CD8-positive, alpha-beta memory T cell (primary cell): ENCODE measurements at regions not wholly inside any gene's neighbourhood (a gene's known extent, or its start where the extent isn't known, plus 50 kb on each side); places are given as distances from the start of the nearest gene placed in this dataset.

ENCODE experiments used
- CTCF ChIA-PET: fragments of 350-600 bp; sonication (Branson Sonifier 250); formaldehyde crosslinking; loops from one replicate; lab custom pipeline; 2021; ENCODE audit warnings: antibody characterized with exemption; lab: Charles Lee
- POLR2A ChIA-PET: fragments of 350-600 bp; sonication (Branson Sonifier 250); formaldehyde crosslinking; loops from one replicate; lab custom pipeline; 2021; ENCODE audit warnings: antibody characterized with exemption; lab: Charles Lee
- DNase-seq, 5 donors: peaks; one replicate each; pipeline versions ENCODE4 v3.0.0 to v3.0.0-alpha.2; 2020 to 2022; ENCODE audit warnings: mixed read lengths in 1 of 5
- H3K27ac ChIP-seq: one replicate; pipeline ENCODE4 v1.7.0; 2013; ENCODE audit warnings: low read depth, mild to moderate bottlenecking, low read length, moderate library complexity
- H3K27me3 ChIP-seq: 2 replicates; pipeline ENCODE4 v1.7.0; 2013; ENCODE audit warnings: low read length, mild to moderate bottlenecking; ENCODE audit not compliant: insufficient read depth, poor library complexity, severe bottlenecking
- H3K36me3 ChIP-seq: 2 replicates; pipeline ENCODE4 v1.7.0; 2013; ENCODE audit warnings: mild to moderate bottlenecking, low read length, moderate library complexity; ENCODE audit not compliant: insufficient read depth
- H3K4me1 ChIP-seq: 2 replicates; pipeline ENCODE4 v1.7.0; 2013; ENCODE audit warnings: mild to moderate bottlenecking, low read length, moderate library complexity; ENCODE audit not compliant: insufficient read depth
- H3K4me3 ChIP-seq: 2 replicates; pipeline ENCODE4 v1.7.0; 2013; ENCODE audit warnings: mild to moderate bottlenecking, low read length
- H3K9me3 ChIP-seq: 2 replicates; pipeline ENCODE4 v1.7.0; 2013; ENCODE audit warnings: mild to moderate bottlenecking, low read length
- H3K27ac Mint-ChIP-seq, 8 donors: one replicate each; pipeline ENCODE4 v1.8.0; 2020 to 2021; ENCODE audit warnings: mixed read lengths in 8 of 8, mild to moderate bottlenecking in 6 of 8, inconsistent platforms in 3 of 8, moderate library complexity in 3 of 8
- H3K27me3 Mint-ChIP-seq, 2 donors: one replicate each; pipeline ENCODE4 v1.8.0; 2020 to 2021; ENCODE audit warnings: mixed read lengths in 2 of 2, mild to moderate bottlenecking in 1 of 2, moderate library complexity in 1 of 2
- H3K36me3 Mint-ChIP-seq, 3 donors: one replicate each; pipeline ENCODE4 v1.8.0; 2020 to 2021; ENCODE audit warnings: mixed read lengths in 3 of 3, inconsistent platforms in 1 of 3, mild to moderate bottlenecking in 1 of 3
- H3K4me1 Mint-ChIP-seq, 3 donors: one replicate each; pipeline ENCODE4 v1.8.0; 2020 to 2021; ENCODE audit warnings: mixed read lengths in 3 of 3, inconsistent platforms in 1 of 3, mild to moderate bottlenecking in 1 of 3
- H3K4me3 Mint-ChIP-seq, 7 donors: one replicate each; pipeline ENCODE4 v1.8.0; 2020 to 2021; ENCODE audit warnings: mixed read lengths in 7 of 7, mild to moderate bottlenecking in 6 of 7, moderate library complexity in 4 of 7, inconsistent platforms in 2 of 7
- H3K9me3 Mint-ChIP-seq, 5 donors: one replicate each; pipeline ENCODE4 v1.8.0; 2020 to 2022; ENCODE audit warnings: mixed read lengths in 5 of 5, mild to moderate bottlenecking in 3 of 5, moderate library complexity in 2 of 5, inconsistent platforms in 1 of 5

- Mint-ChIP-seq H3K4me1 (peaks cover 3 to 6% (median 4%) of the 10 kb centered on the region in 3 donors), H3K27me3 (peaks cover 7 to 10% of the 10 kb centered on the region in 2 donors), H3K9me3 (no peaks in the 10 kb centered on the region), H3K27ac (no peak overlapping the region), H3K4me3 (no peak overlapping the region), H3K36me3 (no peaks in the 10 kb centered on the region)
- Histone ChIP-seq H3K27ac (peak overlapping the region; percentile 24), H3K4me3 (no peak overlapping the region), H3K9me3 (no peaks in the 10 kb centered on the region), H3K27me3 (no peaks in the 10 kb centered on the region), H3K36me3 (no peaks in the 10 kb centered on the region), H3K4me1 (no peaks in the 10 kb centered on the region)
- DNase-seq: no peak
- POLR2A ChIA-PET: no interaction called here
- CTCF ChIA-PET: interaction anchor here (0.6 to 15.4 kb wide), 8 partner anchors 18 to 262 kb away, joined by 3 to 211 read pairs (median 5); no protein-coding TSS in a partner anchor
Observed at GRCh38 chrX:110408949-110409588, 50.4 kb downstream of the RTL9 start.

GRCh38 chrX:110409925-110410324 lies 51.3 kb downstream of the RTL9 start:
- no peaks in the 10 kb centered on the region for H3K9me3 ChIP-seq
- H3K4me3 ChIP-seq: no peak overlapping the region
- ChIA-PET POLR2A (no interaction called here), CTCF (interaction anchor here (1.3 to 15.4 kb wide), 4 partner anchors 239 to 263 kb away, joined by 4 to 211 read pairs (median 16); no protein-coding TSS in a partner anchor)
- Mint-ChIP-seq H3K27me3 (peaks cover 7 to 10% of the 10 kb centered on the region in 2 donors), H3K36me3 (no peaks in the 10 kb centered on the region), H3K4me3 (no peak overlapping the region), H3K27ac (no peak overlapping the region), H3K4me1 (peaks cover 3 to 6% (median 4%) of the 10 kb centered on the region in 3 donors), H3K9me3 (no peaks in the 10 kb centered on the region)
- no peaks in the 10 kb centered on the region for H3K36me3 ChIP-seq
- DNase-seq: no peak
- no peaks in the 10 kb centered on the region for H3K4me1 ChIP-seq
- H3K27me3 ChIP-seq: no peaks in the 10 kb centered on the region
- H3K27ac ChIP-seq: no peak overlapping the region

DNA sequence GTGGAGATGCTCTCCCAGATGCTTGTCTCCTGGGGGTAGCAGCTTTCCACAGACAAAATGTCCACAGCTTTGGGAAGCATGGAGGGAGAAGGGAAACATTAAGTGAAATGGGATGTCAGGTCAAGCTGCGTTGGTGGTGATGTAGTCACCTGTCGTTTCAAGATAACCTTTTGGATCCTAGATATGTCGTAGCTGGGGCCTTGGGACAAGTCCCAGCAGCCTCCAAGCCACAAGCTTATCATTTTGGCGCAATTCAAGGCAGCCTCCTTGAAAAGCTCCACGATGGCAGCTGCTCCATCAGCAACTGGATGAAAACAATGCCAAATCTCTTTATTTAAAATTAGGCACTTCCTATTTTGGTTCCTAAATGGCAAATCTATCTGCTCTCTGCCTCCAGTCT lies 52.0 kb downstream of the RTL9 start:
- H3K27ac ChIP-seq: no peak overlapping the region
- H3K36me3 ChIP-seq: no peaks in the 10 kb centered on the region
- no peaks in the 10 kb centered on the region for H3K9me3 Mint-ChIP-seq
- H3K4me1 Mint-ChIP-seq: peaks cover 3 to 6% (median 4%) of the 10 kb centered on the region in 3 donors
- H3K4me1 ChIP-seq: no peaks in the 10 kb centered on the region
- no peak overlapping the region for H3K27ac Mint-ChIP-seq
- no peaks in the 10 kb centered on the region for H3K36me3 Mint-ChIP-seq
- ChIA-PET POLR2A (no interaction called here), CTCF (interaction anchor here (1.5 to 15.4 kb wide), 3 partner anchors 8 to 263 kb away, joined by 3 to 211 read pairs (median 22); no protein-coding TSS in a partner anchor)
- peaks cover 7 to 10% of the 10 kb centered on the region in 2 donors for H3K27me3 Mint-ChIP-seq
- no peak overlapping the region for H3K4me3 Mint-ChIP-seq
- H3K27me3 ChIP-seq: no peaks in the 10 kb centered on the region
- no peaks in the 10 kb centered on the region for H3K9me3 ChIP-seq
- H3K4me3 ChIP-seq: no peak overlapping the region
- no peak for DNase-seq

- H3K27me3 ChIP-seq: no peaks in the 10 kb centered on the region
- no peak overlapping the region for H3K4me3 ChIP-seq
- peaks cover 7 to 10% of the 10 kb centered on the region in 2 donors for H3K27me3 Mint-ChIP-seq
- H3K4me1 ChIP-seq: no peaks in the 10 kb centered on the region
- CTCF ChIA-PET: interaction anchor here (0.6 to 15.4 kb wide), 9 partner anchors 9 to 522 kb away, joined by 3 to 211 read pairs (median 4); no protein-coding TSS in a partner anchor
- no peaks in the 10 kb centered on the region for H3K9me3 Mint-ChIP-seq
- no peak overlapping the region for H3K27ac ChIP-seq
- H3K9me3 ChIP-seq: no peaks in the 10 kb centered on the region
- no peak overlapping the region for H3K4me3 Mint-ChIP-seq
- POLR2A ChIA-PET: no interaction called here
- H3K27ac Mint-ChIP-seq: no peak overlapping the region
- peaks cover 3 to 6% (median 4%) of the 10 kb centered on the region in 3 donors for H3K4me1 Mint-ChIP-seq
- no peaks in the 10 kb centered on the region for H3K36me3 Mint-ChIP-seq
- no peaks in the 10 kb centered on the region for H3K36me3 ChIP-seq
- DNase-seq: peak; percentile 45 to 71 (median 46)
Observed at GRCh38 chrX:110412971-110413726, 54.5 kb downstream of the RTL9 start.

GRCh38 chrX:110413727-110414124 lies 55.1 kb downstream of the RTL9 start:
- Mint-ChIP-seq H3K4me1 (peaks cover 3 to 6% (median 4%) of the 10 kb centered on the region in 3 donors), H3K9me3 (no peaks in the 10 kb centered on the region), H3K27ac (no peak overlapping the region), H3K36me3 (no peaks in the 10 kb centered on the region), H3K4me3 (no peak overlapping the region), H3K27me3 (peaks cover 7 to 8% of the 10 kb centered on the region in 2 donors)
- no peaks in the 10 kb centered on the region for H3K27me3 ChIP-seq
- no peaks in the 10 kb centered on the region for H3K9me3 ChIP-seq
- ChIA-PET CTCF (interaction anchor here (0.6 to 15.4 kb wide), 7 partner anchors 8 to 523 kb away, joined by 3 to 211 read pairs (median 4); no protein-coding TSS in a partner anchor), POLR2A (no interaction called here)
- H3K36me3 ChIP-seq: no peaks in the 10 kb centered on the region
- no peak overlapping the region for H3K4me3 ChIP-seq
- H3K27ac ChIP-seq: no peak overlapping the region
- no peak for DNase-seq
- no peaks in the 10 kb centered on the region for H3K4me1 ChIP-seq

DNA sequence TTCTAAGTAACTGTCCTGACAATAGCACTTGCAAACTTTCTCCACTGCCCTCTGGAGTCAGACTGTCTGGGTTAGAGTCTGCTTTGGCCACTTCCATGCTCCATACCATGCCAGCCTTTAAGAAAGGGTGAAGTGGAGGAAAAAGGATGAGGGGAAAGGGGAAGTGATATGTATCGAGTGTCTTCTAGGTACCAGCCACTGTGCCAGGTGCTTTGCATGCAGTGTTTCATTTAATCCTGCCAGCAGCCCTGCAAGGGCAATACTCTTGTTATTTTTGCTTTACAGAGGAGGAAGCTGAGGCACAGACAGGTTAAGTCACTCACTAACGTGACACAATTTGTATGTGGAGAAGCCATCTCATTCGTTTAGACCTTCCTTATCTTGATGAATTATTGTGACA lies 55.6 kb downstream of the RTL9 start:
- H3K4me1 ChIP-seq: no peaks in the 10 kb centered on the region
- H3K27ac Mint-ChIP-seq: no peak overlapping the region
- no peaks in the 10 kb centered on the region for H3K27me3 ChIP-seq
- ChIA-PET POLR2A (no interaction called here), CTCF (interaction anchor here (1.8 to 15.4 kb wide), 3 partner anchors 257 to 523 kb away, joined by 4 to 211 read pairs (median 10); no protein-coding TSS in a partner anchor)
- no peak for DNase-seq
- H3K27ac ChIP-seq: no peak overlapping the region
- no peak overlapping the region for H3K4me3 ChIP-seq
- peaks cover 3 to 6% (median 4%) of the 10 kb centered on the region in 3 donors for H3K4me1 Mint-ChIP-seq
- peaks cover 7 to 12% of the 10 kb centered on the region in 2 donors for H3K27me3 Mint-ChIP-seq
- no peaks in the 10 kb centered on the region for H3K9me3 Mint-ChIP-seq
- no peaks in the 10 kb centered on the region for H3K9me3 ChIP-seq
- no peaks in the 10 kb centered on the region for H3K36me3 Mint-ChIP-seq
- H3K4me3 Mint-ChIP-seq: no peak overlapping the region
- no peaks in the 10 kb centered on the region for H3K36me3 ChIP-seq

- H3K27me3 Mint-ChIP-seq: peaks cover 7 to 12% of the 10 kb centered on the region in 2 donors
- ChIA-PET CTCF (interaction anchor here (2.0 to 15.4 kb wide), 3 partner anchors 10 to 268 kb away, joined by 6 to 211 read pairs (median 10); no protein-coding TSS in a partner anchor), POLR2A (no interaction called here)
- no peaks in the 10 kb centered on the region for H3K9me3 ChIP-seq
- no peak for DNase-seq
- no peaks in the 10 kb centered on the region for H3K4me1 ChIP-seq
- no peaks in the 10 kb centered on the region for H3K36me3 Mint-ChIP-seq
- no peak overlapping the region for H3K4me3 ChIP-seq
- no peaks in the 10 kb centered on the region for H3K36me3 ChIP-seq
- H3K4me1 Mint-ChIP-seq: peaks cover 3 to 6% (median 4%) of the 10 kb centered on the region in 3 donors
- no peaks in the 10 kb centered on the region for H3K27me3 ChIP-seq
- H3K4me3 Mint-ChIP-seq: no peak overlapping the region
- no peak overlapping the region for H3K27ac Mint-ChIP-seq
- H3K27ac ChIP-seq: no peak overlapping the region
- H3K9me3 Mint-ChIP-seq: no peaks in the 10 kb centered on the region
Observed at GRCh38 chrX:110414679-110415439, 56.2 kb downstream of the RTL9 start.
